ENCODE measurements at regions not wholly inside any gene's neighbourhood (a gene's known extent, or its start where the extent isn't known, plus 50 kb on each side); places are given as distances from the start of the nearest gene placed in this dataset.

DNA sequence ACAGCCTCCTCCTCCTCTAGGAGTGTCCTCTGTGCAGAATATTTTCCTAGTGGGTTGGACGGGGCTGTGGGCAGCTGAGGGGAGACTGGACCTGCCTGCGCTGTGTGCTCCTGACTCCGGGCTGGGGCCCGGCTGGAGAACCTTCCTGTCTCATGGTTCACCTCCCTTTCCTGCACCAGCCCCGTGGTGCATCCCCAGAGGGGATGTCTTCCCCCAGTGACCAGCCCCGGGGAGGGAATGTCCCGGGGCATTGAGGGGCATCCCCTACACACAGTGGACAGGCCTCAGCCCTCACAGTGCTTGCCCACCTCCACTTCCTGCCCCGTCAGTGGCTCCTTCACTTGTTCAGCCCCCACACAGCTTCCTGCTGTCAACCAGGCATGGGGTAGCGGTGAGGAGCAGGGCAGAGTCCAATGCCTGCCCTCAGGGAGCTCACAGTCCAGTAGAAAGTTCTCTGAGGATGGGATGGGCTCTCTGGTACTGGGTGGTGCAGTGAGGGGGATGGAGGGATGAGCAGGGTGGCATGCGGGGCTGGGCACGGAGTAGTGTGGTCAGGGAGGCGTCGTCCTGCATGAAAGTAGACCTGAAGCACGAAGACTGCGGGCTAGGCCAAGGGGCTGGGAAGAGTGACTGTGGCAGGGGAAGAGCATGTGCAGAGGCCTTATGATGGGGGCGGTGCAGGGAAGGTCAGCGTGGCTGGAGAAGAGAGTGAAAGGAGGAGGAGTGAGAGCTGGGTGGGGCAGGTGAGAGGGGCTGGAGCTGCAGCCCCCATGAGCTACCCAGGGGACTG, 52.1 kb upstream of the PITX1 start:
- no peak overlapping the region for H3K4me3 ChIP-seq (ENCODE audit: low read length)
- 100% methylated on average over 1 of the region's 17 CpGs for WGBS (ENCODE audit: insufficient coverage, low lambda C conversion rate)
- no peaks in the 10 kb centered on the region for H3K4me1 ChIP-seq (ENCODE audit: control insufficient read depth, insufficient read depth, low read length)
- no peaks in the 10 kb centered on the region for H3K9me3 ChIP-seq (ENCODE audit: control insufficient read depth, low read depth, low read length)
- DNase-seq = no peak
- no peaks in the 10 kb centered on the region for H3K27me3 ChIP-seq (ENCODE audit: control insufficient read depth, insufficient read depth, low read length)
- H3K27ac ChIP-seq (ENCODE audit: low read length) = no peak overlapping the region
- H3K36me3 ChIP-seq (ENCODE audit: control insufficient read depth, insufficient read depth, low read length) = no peaks in the 10 kb centered on the region

DNA sequence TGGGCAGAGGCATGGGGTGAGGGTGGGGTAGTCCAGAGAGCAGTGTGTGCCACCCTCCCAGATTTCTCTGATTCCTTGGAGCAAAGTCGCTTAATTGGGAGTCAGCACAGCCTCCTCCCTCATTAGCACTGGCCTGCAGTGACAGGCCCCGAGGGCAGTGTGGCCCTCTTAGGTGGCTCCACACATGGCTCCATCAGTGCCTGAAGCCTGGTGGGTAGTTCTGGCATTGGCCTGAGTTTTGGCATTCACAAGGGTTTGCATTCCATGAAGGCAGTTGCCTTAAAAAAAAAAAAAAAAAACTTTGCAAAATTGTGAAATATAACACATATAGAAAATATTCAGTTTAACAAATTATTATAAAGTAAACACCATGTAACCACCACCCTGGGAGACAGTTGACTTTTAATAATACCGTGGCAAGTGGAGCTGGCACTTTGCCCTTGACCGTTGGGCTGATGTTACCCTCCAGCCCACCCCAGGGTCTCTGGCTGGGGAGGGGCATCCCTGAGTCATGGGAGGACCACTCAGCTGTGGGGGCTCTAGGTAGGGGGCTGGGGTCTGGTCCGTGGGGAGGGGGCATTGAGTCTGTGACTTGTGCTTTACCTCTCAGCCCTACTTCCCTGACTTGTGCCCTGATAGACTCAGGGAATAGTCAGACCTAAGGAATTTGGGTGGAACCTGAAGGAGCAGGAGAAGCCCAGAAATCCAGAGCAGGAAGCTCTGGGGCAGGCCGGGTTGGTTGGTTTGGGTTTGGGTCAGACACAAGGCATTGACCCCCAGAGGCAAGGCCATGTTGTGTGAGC, 51.3 kb upstream of the PITX1 start:
- DNase-seq = no peak
- Histone ChIP-seq H3K27ac (ENCODE audit: low read length) (no peak overlapping the region), H3K4me1 (ENCODE audit: control insufficient read depth, insufficient read depth, low read length) (no peaks in the 10 kb centered on the region), H3K4me3 (ENCODE audit: low read length) (no peak overlapping the region), H3K27me3 (ENCODE audit: control insufficient read depth, insufficient read depth, low read length) (no peaks in the 10 kb centered on the region), H3K36me3 (ENCODE audit: control insufficient read depth, insufficient read depth, low read length) (no peaks in the 10 kb centered on the region), H3K9me3 (ENCODE audit: control insufficient read depth, low read depth, low read length) (no peaks in the 10 kb centered on the region)
- WGBS (ENCODE audit: insufficient coverage, low lambda C conversion rate) = no CpG with 5 or more reads among the region's 6 CpGs
